ENCODE measurements at regions not wholly inside any gene's neighbourhood (a gene's known extent, or its start where the extent isn't known, plus 50 kb on each side); places are given as distances from the start of the nearest gene placed in this dataset.

DNA sequence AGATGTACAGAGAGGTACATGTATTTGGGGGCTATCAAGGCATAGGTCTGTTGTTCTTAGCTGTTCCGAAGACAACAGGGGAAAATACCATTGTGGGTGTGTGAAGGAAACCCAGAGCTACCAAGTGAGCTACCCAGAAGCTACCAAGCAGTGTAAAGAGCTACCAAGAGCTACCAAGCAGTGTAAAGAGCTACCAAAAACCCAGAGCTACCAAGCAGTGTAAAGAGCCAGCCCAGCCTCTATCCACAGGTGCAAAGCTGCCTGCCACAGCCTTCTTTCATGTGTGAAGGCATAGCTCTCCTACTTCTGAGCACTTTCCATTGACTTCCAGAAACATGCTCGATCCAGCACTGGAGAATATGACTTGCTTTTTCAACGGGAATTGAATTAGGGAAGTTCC, 145.7 kb downstream of the AKAP11 start:
- DNase-seq (ENCODE audit: low read depth in 1 of 2, low spot score in 1 of 2) (no peak), ATAC-seq (no peak), FAIRE-seq (no peak)
- H3K27ac ChIP-seq, result no peak overlapping the region
- 11% methylated on average over 3 of the region's 3 CpGs for WGBS (ENCODE audit: missing lambda C conversion rate)
- no peak overlapping the region for H3K4me3 ChIP-seq
- ChIA-PET POLR2A (no interaction called here), CTCF (no interaction called here)
- TF ChIP-seq, protein P1, sequence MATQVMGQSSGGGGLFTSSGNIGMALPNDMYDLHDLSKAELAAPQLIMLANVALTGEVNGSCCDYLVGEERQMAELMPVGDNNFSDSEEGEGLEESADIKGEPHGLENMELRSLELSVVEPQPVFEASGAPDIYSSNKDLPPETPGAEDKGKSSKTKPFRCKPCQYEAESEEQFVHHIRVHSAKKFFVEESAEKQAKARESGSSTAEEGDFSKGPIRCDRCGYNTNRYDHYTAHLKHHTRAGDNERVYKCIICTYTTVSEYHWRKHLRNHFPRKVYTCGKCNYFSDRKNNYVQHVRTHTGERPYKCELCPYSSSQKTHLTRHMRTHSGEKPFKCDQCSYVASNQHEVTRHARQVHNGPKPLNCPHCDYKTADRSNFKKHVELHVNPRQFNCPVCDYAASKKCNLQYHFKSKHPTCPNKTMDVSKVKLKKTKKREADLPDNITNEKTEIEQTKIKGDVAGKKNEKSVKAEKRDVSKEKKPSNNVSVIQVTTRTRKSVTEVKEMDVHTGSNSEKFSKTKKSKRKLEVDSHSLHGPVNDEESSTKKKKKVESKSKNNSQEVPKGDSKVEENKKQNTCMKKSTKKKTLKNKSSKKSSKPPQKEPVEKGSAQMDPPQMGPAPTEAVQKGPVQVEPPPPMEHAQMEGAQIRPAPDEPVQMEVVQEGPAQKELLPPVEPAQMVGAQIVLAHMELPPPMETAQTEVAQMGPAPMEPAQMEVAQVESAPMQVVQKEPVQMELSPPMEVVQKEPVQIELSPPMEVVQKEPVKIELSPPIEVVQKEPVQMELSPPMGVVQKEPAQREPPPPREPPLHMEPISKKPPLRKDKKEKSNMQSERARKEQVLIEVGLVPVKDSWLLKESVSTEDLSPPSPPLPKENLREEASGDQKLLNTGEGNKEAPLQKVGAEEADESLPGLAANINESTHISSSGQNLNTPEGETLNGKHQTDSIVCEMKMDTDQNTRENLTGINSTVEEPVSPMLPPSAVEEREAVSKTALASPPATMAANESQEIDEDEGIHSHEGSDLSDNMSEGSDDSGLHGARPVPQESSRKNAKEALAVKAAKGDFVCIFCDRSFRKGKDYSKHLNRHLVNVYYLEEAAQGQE (IDR thresholded peaks at IDR 0.05), result no peak
- TF ChIP-seq BHLHE40 (IDR thresholded peaks at IDR 0.05; ENCODE audit: low read depth, low read length), result no peak
- no peaks in the 10 kb centered on the region for H3K9me3 ChIP-seq
- no peak overlapping the region for H3K4me2 ChIP-seq
- H3K4me1 ChIP-seq, result no peaks in the 10 kb centered on the region

DNA sequence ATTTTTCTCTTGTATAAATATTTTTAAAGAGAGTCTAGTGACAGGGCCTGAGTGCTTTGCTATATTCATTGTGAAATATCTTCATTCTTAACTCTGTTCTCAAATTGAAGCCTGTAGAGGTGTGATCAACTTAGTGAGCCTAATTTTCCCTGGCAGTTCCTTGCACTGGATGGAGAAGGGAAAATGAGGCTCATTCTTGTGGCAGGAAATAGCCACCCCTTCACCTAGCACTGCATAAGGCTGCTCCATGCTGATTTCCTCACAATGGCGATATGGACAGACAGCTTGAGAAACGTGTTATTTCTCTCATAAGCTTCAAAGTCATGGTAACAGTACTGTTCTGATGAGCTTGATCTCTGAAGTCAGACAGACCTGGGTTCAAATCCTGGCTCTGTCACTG, 146.2 kb downstream of the AKAP11 start:
- FAIRE-seq, result no peak
- ATAC-seq, result no peak
- 46% methylated on average over 2 of the region's 2 CpGs for WGBS (ENCODE audit: missing lambda C conversion rate)
- Histone ChIP-seq H3K4me3 (no peak overlapping the region), H3K4me2 (no peak overlapping the region), H3K9me3 (no peaks in the 10 kb centered on the region), H3K4me1 (no peaks in the 10 kb centered on the region), H3K27ac (no peak overlapping the region)
- TF ChIP-seq RAD21 (conservative IDR thresholded peaks at IDR 0.05 in 1 of 2, IDR thresholded peaks at IDR 0.05 in 1 of 2), result no peak
- no peak for TF ChIP-seq PHF8 (IDR thresholded peaks at IDR 0.05; ENCODE audit: borderline replicate concordance, low read depth)
- no peak for TF ChIP-seq JUNB (IDR thresholded peaks at IDR 0.05)
- TF ChIP-seq, protein P2, sequence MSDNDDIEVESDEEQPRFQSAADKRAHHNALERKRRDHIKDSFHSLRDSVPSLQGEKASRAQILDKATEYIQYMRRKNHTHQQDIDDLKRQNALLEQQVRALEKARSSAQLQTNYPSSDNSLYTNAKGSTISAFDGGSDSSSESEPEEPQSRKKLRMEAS (IDR thresholded peaks at IDR 0.05), result no peak
- TF ChIP-seq HOXB5 (CRISPR knock-in tag; IDR thresholded peaks at IDR 0.05), result no peak
- TF ChIP-seq, protein P3, sequence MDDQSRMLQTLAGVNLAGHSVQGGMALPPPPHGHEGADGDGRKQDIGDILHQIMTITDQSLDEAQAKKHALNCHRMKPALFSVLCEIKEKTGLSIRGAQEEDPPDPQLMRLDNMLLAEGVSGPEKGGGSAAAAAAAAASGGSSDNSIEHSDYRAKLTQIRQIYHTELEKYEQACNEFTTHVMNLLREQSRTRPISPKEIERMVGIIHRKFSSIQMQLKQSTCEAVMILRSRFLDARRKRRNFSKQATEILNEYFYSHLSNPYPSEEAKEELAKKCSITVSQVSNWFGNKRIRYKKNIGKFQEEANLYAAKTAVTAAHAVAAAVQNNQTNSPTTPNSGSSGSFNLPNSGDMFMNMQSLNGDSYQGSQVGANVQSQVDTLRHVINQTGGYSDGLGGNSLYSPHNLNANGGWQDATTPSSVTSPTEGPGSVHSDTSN (IDR thresholded peaks at IDR 0.05), result no peak
- TF ChIP-seq NFE2L2 (conservative IDR thresholded peaks at IDR 0.05; ENCODE audit: low read length), result no peak
- TF ChIP-seq, protein P4, sequence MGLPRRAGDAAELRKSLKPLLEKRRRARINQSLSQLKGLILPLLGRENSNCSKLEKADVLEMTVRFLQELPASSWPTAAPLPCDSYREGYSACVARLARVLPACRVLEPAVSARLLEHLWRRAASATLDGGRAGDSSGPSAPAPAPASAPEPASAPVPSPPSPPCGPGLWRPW (IDR thresholded peaks at IDR 0.05), result no peak
- TF ChIP-seq, protein P1 (IDR thresholded peaks at IDR 0.05), result no peak
- no peak for TF ChIP-seq ZFP36 (IDR thresholded peaks at IDR 0.05; ENCODE audit: borderline replicate concordance, partially characterized antibody)
- no peak for TF ChIP-seq FOXS1 (CRISPR knock-in tag; IDR thresholded peaks at IDR 0.05)
- TF ChIP-seq RCOR1 (IDR thresholded peaks at IDR 0.05; ENCODE audit: low read depth, low read length), result no peak
- no peak for TF ChIP-seq JUN (IDR thresholded peaks at IDR 0.05)
- TF ChIP-seq BHLHE40 (IDR thresholded peaks at IDR 0.05; ENCODE audit: low read depth, low read length), result no peak
- TF ChIP-seq, protein P5, sequence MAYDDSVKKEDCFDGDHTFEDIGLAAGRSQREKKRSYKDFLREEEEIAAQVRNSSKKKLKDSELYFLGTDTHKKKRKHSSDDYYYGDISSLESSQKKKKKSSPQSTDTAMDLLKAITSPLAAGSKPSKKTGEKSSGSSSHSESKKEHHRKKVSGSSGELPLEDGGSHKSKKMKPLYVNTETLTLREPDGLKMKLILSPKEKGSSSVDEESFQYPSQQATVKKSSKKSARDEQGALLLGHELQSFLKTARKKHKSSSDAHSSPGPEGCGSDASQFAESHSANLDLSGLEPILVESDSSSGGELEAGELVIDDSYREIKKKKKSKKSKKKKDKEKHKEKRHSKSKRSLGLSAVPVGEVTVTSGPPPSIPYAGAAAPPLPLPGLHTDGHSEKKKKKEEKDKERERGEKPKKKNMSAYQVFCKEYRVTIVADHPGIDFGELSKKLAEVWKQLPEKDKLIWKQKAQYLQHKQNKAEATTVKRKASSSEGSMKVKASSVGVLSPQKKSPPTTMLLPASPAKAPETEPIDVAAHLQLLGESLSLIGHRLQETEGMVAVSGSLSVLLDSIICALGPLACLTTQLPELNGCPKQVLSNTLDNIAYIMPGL (CRISPR knock-in tag; IDR thresholded peaks at IDR 0.05; ENCODE audit: borderline replicate concordance), result no peak
- TF ChIP-seq MAZ (IDR thresholded peaks at IDR 0.05; ENCODE audit: borderline replicate concordance, low read depth, low read length), result no peak
- ChIA-PET POLR2A (no interaction called here), CTCF (no interaction called here)
- DNase-seq (ENCODE audit: low read depth in 1 of 2, low spot score in 1 of 2), result no peak
